ENCODE measurements at regions not wholly inside any gene's neighbourhood (a gene's known extent, or its start where the extent isn't known, plus 50 kb on each side); places are given as distances from the start of the nearest gene placed in this dataset.
"Not testable (repeated sequence)": the region's sequence is repeated elsewhere in the genome, so short reads cannot be mapped to it uniquely, and the experiment has no call there.

DNA sequence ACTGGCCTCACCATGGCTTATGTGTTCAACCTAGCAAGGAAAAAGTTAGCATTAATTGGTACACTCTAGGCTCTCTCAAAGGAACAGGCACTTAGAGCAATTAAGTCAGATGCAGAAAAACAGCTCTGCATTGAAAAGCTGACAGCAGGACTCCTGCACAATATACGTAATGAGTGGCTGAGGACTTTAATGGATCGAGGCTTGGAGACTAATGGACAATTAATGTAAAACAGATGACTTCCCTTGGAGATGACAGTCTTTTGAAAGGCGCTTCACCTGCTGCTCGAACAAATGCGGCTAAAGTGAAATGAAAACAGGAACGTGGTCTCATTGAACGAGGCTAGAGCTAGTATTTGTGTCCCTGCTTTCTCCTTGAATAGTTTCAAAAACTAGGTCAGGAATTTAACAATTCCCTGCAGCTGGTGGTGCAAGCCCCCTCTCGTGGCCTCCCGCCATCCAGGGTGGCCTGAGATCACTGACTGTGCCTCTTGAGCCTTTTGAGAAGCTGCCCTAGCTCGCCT, 137.1 kb downstream of the ELOVL4 start:
- no peak for DNase-seq (ENCODE audit: low spot score)

DNA sequence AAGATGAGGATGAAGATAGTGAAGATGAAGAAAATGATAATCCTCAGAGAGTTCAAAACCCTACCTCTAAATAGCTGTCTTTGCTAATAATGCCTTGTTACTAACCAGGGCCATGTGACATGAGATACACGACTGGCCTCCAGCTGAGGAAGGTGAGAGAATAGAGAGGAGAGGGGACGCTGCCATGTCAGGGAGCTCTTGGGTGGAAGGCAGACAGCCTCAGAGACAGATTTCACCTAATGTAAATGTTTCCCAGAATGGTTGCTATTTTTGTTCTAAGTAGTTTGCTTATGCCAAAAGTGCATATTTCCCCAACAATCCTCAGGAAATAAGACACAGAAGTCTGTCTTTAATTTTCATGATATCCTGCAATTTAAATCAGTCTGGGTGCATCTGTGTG, 138.4 kb downstream of the ELOVL4 start:
- no peak for DNase-seq (ENCODE audit: low spot score)

DNA sequence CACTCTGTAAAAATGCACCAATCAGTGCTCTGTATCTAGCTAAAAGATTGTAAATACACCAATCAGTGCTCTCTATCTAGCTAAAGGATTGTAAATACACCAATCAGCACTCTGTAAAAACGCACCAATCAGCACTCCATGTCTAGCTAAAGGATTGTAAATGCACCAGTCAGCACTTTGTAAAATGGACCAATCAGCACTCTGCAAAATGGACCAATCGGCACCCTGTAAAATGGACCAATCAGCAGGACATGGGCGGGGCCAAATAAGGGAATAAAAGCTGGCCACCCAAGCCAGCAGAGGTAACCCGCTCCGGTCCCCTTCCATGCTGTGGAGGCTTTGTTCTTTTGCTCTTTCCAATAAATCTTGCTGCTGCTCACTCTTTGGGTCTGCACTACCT, 140.7 kb downstream of the ELOVL4 start:
- DNase-seq (ENCODE audit: low spot score): not testable (repeated sequence)

DNA sequence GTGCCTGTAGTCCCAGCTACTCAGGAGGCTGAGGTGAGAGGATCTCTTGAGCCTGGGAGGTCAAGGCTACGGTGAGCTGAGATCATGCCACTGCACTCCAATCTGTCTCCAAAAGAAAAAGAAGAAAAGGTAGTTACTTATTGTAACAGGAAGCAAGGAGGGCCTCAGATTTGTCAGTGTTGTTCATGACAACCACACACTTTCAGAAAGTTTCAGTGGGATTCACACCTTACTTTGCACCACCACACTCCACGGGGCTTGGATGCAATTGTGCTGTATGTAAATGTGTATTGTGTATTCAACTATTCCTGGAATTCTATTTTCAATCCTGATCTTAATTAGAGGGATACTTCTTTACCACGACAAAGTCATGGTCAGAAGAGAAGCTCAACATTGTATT, 142.6 kb downstream of the ELOVL4 start:
- no peak for DNase-seq (ENCODE audit: low spot score)

DNA sequence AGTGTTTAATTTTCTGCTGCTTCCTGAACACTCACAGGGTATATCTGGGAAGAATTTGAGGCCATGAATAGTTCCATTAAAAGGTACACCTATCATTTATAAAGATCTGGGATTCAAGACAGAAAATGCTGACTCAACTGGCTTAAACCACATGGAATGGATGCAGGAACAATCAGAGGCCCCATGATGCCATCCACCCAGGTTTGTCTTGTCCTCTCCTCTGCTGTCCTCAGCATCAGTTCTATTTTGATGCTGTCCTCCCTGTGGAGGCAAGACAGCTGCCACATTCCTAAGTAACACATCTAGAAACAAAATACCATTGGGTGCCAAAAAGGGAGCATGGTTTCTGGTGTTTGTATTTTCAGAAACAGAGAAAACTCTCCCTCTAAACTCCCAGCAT, 143.4 kb downstream of the ELOVL4 start:
- DNase-seq (ENCODE audit: low spot score): no peak

DNA sequence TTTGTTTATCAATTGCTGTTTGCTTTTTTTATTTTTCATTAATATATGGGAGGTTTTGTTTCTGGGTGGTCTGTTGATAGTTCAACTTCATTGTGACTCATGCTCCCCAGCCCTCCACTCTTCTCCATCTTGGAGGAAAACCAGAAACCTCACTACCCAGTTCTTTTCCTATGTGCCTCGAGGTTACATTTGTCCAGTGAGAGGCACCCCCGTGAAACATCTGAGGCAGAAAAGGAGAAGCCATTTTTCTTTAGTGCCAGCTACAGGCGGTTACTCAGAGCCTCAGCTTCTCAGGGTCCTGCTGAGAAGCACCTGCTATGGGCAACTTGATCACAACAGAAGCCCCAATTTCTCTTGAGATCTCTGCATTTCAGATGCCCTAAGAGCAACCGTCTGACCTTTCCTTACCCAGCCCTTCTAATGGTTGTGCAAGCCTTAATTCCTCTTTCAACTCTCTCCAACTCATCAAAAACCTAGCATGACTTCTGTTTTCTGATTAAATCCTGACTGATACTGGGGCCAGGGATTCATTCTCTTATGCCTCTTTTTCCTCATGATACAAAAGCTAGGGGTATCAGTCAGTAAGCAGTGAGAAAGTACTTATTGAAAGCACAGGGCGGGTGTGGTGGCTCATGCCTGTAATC, 144.6 kb downstream of the ELOVL4 start:
- no peak for DNase-seq (ENCODE audit: low spot score)

DNA sequence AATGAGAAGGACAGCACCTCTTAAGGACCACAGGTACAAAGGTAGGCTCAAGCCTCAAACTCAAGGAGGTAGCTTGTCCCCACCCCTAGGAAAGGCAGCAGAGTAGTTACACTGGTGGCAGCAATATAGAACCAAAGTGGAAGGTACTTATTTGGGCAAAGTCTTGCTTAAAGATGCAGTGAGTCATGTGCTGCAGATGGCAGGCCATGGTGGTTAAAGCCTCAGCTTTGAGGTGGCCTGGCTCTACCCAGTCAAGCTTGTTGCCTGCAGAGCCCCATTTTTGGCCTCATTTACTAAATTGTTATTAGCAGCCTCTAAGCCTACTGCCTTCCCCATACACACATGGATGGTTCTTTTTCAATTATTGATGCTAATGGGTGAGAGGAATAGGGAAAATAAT, 146.0 kb downstream of the ELOVL4 start:
- DNase-seq (ENCODE audit: low spot score): no peak

DNA sequence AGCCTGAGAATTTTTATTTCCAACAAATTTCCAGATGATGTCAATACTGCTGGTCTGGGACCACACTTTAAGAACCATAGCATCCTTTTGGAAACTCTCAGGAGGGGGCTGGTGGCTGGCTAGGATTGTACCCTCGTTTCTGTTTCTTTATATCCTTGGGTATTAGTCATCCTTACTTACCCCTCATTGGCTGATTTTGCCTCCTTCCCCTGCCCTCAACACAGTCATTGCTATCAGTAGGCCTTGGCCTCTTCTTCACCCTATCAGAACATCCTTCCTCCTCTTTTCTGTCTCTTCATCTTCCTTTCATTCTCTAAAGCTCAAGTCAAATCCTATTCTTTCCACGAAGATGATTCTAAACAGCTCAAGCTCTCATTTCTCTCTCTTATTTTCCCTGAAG, 148.5 kb downstream of the ELOVL4 start:
- DNase-seq (ENCODE audit: low spot score): no peak

DNA sequence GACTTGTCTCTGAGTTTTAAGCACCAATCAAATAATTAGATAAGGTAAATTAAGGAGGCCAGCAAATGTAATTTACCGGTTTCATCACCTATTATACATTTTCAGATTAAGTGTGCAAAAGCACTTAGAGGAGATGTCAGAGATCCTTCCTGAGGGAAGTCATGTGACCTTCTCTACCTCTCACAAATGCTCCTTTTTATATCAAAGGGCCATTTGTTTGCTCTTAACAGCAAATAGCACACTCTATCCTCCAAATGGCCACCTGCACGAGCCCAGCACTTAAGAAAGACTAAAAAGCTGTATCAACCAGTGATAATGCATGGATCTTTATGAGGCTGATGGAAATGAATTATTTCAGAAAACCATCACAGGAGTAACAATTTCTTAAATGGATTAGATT, 149.4 kb downstream of the ELOVL4 start:
- no peak for DNase-seq (ENCODE audit: low spot score)

DNA sequence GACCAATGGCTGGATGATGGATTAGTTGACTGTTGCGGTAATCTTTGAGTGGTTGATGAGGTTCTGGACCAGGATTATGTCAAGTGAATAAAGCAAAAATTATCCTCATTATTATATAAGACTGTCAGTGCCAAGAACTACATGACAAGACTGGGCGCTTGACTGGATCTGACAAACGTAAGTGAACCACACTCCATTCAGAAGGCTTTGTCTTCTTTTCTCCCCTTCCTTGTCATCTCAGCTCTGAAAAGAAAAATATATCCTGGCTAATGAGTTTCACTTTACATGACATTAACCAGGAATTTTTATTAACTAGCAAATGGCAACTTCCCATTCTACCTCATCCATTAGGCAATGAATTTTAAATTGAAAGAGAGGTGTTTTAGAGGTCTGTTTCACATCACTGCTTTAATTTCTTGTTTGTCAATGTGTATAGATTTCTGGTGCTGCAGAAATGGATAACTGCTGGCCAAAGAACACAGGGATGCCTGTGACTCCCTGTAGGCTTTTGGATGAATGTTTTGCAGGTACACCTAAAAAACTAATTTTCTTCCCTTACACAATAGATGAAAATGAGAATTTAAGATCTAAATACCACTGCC, 150.1 kb downstream of the ELOVL4 start:
- no peak for DNase-seq (ENCODE audit: low spot score)

DNA sequence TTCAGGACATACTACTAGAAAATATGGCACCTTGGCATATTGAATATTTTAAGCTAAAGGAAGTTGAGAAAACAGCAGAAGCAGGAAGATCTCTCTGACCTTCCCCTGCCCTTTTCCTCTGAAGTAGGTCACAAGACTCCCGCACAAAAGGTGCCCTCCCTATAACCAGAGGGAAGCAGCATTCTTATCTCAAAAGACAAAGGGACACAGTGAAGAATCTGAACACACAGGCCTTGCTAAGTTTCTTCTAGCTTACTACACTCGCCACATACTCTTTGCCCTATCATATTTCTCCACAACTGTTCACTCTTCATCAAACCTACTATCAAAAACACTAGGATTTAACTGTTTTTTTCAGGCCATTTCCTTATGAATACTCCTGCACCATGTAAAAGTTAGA, 151.2 kb downstream of the ELOVL4 start:
- no peak for DNase-seq (ENCODE audit: low spot score)

DNA sequence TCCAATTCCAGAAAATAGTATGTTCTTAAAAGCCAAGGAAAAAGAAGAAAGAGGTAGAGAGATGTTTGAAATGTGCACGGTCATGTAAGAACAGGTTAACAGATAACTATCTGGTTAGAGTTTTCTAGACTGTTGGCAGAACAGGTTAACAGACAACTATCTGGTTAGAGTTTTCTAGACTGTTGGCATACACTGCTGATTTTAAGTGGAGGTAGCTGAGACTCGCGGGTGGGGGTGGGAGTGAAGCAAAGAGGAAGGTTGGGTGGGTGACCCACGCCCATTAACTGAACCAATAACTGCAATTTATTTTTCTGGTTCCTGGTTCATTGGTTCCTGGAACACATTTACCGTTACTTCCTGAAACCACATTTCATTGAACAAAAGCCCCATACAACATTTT, 157.5 kb downstream of the ELOVL4 start:
- DNase-seq (ENCODE audit: low spot score): no peak

DNA sequence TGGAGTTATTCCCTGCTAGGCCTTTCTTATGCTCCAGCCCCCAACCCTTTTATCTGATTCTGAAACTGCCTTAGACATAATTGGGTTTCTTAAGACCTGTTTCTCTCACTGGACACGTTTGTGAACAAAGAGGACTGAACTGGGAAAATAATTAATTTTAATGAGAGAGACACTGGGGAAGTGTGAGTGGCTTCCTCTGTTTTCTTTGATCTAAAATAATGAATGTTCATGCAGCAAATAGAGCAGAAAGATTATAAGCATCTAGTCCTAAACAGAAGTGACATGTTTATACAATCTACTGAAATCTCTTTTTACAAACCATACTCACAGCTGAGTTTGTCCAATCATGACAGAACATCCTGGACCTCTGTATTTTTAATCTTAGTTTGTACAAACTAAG, 157.6 kb downstream of the SH3BGRL2 start:
- no peak for DNase-seq (ENCODE audit: low spot score)

DNA sequence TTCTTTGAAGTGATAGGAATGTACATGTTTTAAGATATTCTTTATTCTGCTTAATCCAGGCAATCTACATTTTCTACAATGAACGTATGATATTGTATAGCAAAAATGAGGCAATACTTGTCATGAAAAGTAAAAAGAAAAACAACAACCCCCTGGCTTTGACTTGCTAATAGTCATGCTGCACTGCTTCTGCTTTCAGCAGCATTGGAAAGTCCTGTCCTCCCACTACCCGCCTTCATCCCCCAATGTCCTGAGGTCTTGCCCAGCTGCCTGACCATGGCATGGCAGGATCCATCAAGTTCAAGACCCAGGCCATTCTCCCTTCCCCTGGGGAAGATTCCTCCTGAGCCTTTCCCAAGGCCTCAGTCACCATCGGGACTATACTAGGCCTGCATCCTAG, 156.5 kb downstream of the SH3BGRL2 start:
- no peak for DNase-seq (ENCODE audit: low spot score)

DNA sequence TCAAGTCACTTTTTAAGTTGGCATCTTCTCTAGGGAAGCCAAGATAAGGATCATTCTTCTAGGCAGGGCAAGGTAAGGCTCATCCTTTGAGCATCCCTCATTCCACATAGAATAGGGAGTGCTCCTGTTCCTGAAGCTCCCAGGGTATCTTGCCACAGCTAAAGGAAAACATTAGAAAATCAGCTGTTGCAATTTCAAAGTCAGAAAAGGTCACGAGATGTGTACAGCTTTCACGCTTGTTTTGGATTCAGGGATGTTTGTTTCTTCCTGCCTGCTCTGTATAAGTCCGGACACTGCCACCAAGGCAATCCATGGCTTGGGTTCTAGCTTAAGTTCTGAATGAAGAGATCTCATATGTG, 153.2 kb downstream of the SH3BGRL2 start:
- DNase-seq (ENCODE audit: low spot score): no peak

DNA sequence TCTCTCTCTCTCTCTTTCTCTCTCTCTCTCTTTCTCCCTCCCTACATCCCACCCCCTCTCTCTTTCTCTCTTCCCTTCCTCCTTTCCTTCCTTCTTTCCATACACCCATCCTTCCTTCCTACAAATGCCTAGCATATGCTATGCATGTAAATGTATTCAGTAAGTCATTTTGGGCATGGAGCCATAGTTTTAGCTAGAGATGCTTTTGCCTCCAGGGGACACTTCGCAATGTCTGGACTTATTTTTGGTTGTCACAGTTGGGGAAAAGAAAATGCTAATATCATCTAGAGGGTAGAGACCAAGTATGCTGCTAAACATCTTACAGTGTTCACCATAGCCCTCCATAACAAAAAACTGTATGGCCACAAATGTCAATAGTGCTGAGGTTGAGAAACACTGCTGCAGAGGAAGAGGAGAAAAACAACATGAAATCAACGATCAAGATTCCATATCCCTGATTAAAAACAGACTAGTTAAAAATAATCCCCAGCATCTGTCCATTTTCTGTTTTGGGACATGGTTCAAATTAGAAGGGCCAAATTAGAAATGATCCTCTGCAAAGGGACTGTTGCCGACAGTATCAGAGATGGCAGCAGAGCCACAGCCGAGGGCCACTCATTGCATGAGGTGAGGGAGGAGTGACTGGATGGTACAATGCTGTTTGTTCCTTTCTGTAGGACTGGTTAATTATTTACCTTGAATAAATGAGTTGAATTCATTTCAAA, 152.7 kb downstream of the SH3BGRL2 start:
- DNase-seq (ENCODE audit: low spot score): no peak

DNA sequence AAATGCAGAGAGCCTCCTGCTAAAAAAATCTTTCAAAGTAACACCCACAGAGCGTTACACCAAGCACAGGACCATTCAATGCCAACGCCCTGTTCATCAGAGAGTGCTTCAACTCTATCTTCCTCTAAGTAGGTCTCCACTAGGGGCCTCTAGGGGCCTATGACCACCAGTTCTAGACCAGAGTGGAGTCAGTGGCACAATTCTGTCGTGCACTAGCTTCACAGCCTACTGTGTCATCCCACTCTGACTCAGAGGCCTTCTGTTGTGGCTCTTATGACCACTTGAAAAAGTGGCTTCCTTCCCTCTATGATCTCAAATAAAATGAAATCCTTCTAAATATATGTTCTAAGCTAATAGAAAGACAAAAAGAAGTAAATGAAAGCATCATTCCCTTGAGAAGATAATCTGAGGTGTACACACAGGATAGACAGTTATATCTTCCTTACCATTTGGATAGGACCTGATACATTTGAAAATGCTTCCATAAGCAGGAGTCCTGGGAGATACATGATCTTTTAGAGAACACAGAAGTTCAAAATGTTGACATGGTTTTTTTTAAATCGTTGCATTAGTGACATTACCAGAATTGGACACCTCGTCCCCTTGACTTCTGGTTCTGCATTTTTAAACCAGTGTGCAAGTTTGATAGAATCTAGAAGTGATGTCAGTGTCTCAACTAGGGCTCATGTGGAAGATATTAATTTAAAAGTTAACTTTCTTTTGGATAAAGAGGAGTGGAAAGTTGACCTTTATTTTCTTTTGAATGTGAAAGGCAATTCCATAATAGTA, 151.9 kb downstream of the SH3BGRL2 start:
- no peak for DNase-seq (ENCODE audit: low spot score)

DNA sequence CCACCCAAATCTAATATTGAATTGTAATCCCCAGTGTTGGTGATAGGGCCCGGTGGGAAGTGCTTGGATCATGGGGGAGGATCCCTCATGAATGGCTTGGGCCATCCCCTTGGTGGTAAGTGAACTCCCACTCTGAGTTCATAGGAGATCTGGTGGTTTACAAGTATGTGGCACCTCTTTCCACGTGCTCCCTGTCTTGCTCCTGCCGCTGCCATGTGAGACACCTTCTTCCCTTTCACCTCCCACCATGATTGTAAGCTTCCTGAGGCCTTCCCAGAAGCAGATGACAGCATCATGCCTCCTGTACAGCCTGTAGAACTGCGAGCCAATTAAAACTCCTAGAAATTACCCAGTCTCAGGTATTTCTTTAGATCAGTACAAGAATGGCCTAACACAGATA, 150.8 kb downstream of the SH3BGRL2 start:
- DNase-seq (ENCODE audit: low spot score): no peak

DNA sequence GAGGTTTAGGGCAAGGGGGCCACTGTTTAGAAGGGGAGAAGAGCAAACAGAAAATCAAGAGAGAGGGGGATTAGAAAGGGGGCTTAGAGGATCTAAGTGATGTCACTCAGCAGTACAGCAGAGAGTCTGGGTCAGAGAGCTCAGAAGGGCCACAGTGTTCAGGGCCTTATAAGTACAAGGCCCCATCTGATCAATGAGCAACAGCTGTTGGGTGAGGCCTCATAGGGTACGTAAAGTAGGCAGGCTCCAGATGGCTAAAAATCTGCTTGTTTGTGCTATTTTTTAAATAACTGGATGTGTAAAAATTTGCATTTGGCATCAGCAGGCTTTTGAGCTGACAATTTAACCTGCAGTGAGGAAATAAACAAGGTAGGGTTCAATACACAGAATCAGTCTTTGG, 149.8 kb downstream of the SH3BGRL2 start:
- DNase-seq (ENCODE audit: low spot score): no peak

DNA sequence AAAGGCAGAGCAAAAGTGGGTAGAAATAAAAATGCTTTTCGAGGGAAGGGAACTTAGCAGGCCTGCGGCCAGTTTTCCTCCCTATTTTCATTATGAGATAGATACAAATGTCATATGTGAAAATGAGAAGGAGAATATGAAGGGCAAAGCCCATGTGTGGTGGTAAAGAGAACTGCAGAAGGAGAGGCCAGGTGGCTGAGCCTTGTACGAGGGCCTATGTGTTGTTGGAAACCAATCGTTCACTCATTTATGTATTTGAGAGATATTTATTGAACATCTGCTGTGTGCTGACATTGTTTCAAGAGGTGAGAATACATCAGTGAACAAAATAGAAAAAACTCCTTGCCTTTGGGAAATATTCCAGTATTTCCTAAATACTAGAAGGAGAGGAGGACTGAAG, 147.7 kb downstream of the SH3BGRL2 start:
- no peak for DNase-seq (ENCODE audit: low spot score)

DNA sequence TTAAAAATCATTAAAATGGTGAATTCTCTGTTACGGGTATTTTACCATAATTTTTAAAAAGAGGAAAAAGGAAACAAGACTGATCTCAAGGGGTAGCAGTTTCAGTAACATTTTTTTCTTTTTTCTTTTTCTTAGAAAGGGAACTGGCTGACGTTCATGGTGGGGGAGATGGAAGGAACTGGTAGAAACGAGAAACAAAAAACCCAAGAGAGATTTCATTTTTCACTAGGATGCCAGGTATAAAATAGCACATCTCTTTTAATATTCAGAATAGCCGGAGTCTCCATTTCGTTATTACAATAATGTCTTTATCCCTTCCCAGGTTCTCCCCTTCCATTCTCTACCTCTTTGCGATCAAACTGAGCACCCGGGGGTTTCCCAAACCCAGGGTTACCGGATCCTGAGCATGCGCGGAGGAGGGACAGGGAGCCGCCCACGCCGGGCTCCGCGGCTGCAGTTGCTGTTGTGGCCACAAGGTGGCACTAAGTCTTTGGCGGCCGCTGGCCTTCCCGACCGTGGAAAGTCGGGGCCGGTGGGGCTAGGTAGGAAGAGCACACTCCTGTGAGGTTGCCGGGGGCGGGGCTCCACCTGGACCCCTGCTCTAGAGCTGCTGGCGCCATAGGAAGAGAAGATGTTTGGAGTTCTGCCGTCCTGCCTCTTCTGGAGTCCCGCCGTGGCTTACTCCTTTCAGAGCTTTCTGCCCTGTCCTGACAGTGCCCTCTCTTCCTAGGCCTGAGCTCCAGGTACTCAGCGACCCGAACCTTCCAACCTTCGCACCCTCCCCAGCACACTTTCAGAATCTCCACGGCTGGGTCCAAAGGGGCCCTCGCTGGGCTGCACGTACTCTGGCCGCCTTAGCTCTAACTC, 146.8 kb downstream of the SH3BGRL2 start:
- peak; percentile 94 for DNase-seq (ENCODE audit: low spot score)

All from mesenteric fat pad (tissue), 1 donor.